ENCODE measurements at regions not wholly inside any gene's neighbourhood (a gene's known extent, or its start where the extent isn't known, plus 50 kb on each side); places are given as distances from the start of the nearest gene placed in this dataset.

DNA sequence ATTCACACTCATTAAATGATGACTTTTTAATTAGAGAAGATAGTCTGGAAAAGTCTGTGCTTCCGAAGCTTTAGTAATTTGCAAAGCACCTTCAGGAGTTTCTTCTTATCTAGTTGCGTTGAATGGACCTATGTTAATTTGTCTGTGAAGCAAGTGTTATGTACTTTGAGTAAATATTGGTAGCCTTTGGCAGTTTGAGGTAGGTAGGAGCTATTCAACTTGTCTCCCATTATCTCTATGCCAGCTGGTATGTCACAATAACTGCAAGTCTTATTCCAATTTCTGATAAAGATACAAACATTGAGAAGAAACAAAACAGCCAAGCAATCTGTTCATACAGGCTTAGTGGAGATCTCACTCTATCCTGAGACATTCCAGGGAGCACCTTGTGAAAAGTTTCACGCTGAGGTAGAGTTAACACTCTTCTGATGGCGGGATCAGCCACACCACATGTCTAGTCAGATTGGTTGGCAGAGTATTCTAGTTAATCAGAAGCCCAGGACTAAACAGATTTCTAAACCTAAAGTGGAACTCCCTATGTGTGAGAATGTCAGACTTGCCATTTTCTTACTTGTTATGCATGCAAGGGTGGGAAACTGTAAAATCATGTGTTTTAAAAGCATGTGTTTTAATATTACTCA lies 219.8 kb upstream of the MANEA start (continued):
- no peak for TF ChIP-seq NFAT5 (CRISPR knock-in tag; IDR thresholded peaks at IDR 0.05)
- TF ChIP-seq TFDP2 (CRISPR knock-in tag; IDR thresholded peaks at IDR 0.05): no peak
- TF ChIP-seq SP1 (IDR thresholded peaks at IDR 0.05): no peak
- no peak for TF ChIP-seq SP1 (CRISPR knock-in tag; IDR thresholded peaks at IDR 0.05)
- TF ChIP-seq GTF3A (CRISPR knock-in tag; conservative IDR thresholded peaks at IDR 0.05): no peak
- TF ChIP-seq ZFP36 (IDR thresholded peaks at IDR 0.05; ENCODE audit: borderline replicate concordance, low read depth, low read length, partially characterized antibody): no peak
- TF ChIP-seq SNAPC4 (CRISPR knock-in tag; IDR thresholded peaks at IDR 0.05): no peak
- TF ChIP-seq ZNF446 (CRISPR knock-in tag; IDR thresholded peaks at IDR 0.05): no peak
- TF ChIP-seq ZNF30 (CRISPR knock-in tag; IDR thresholded peaks at IDR 0.05): no peak
